ENCODE measurements at regions not wholly inside any gene's neighbourhood (a gene's known extent, or its start where the extent isn't known, plus 50 kb on each side); places are given as distances from the start of the nearest gene placed in this dataset.

- TF ChIP-seq CTCF (IDR thresholded peaks at IDR 0.05; ENCODE audit: insufficient read depth, low read depth, low read length) = no peak
- CTCF ChIA-PET = no interaction called here
- Histone ChIP-seq H3K4me3 (ENCODE audit: low read depth, low read length) (no peak overlapping the region), H3K36me3 (ENCODE audit: control insufficient read depth, insufficient read depth, low read length) (no peaks in the 10 kb centered on the region), H3K27me3 (ENCODE audit: control insufficient read depth, insufficient read depth, low read length) (no peaks in the 10 kb centered on the region; the same call in 1 of the 2 replicates)
- no peak for DNase-seq (ENCODE audit: low read depth)
- POLR2A ChIA-PET = no interaction called here
Observed at GRCh38 chr20:56848561-56848960, 219.5 kb downstream of the TFAP2C start.

GRCh38 chr20:56851552-56851951 lies 222.4 kb downstream of the TFAP2C start:
- TF ChIP-seq CTCF (IDR thresholded peaks at IDR 0.05; ENCODE audit: insufficient read depth, low read depth, low read length) = no peak
- H3K36me3 ChIP-seq (ENCODE audit: control insufficient read depth, insufficient read depth, low read length) = no peaks in the 10 kb centered on the region
- no peak overlapping the region for H3K4me3 ChIP-seq (ENCODE audit: low read depth, low read length)
- DNase-seq (ENCODE audit: low read depth) = no peak
- H3K27me3 ChIP-seq (ENCODE audit: control insufficient read depth, insufficient read depth, low read length) = no peaks in the 10 kb centered on the region; the same call in 1 of the 2 replicates
- ChIA-PET CTCF (interaction anchor here (1.9 kb wide), 1 partner anchor 8 kb away, joined by 8 read pairs; no protein-coding TSS in a partner anchor), POLR2A (no interaction called here)

- TF ChIP-seq CTCF (IDR thresholded peaks at IDR 0.05; ENCODE audit: insufficient read depth, low read depth, low read length) = no peak
- Histone ChIP-seq H3K4me3 (ENCODE audit: low read depth, low read length) (no peak overlapping the region), H3K27me3 (ENCODE audit: control insufficient read depth, insufficient read depth, low read length) (0 out of 2 replicates have a peak, but pooled peaks cover 2% of the 10 kb centered on the region), H3K36me3 (ENCODE audit: control insufficient read depth, insufficient read depth, low read length) (no peaks in the 10 kb centered on the region)
- CTCF ChIA-PET = interaction anchor here (1.9 kb wide), 1 partner anchor 12 kb away, joined by 7 read pairs; no protein-coding TSS in a partner anchor
- DNase-seq (ENCODE audit: low read depth) = no peak
- POLR2A ChIA-PET = no interaction called here
Observed at GRCh38 chr20:56855708-56856107, 226.6 kb downstream of the TFAP2C start.

GRCh38 chr20:56857950-56858349 lies 228.8 kb downstream of the TFAP2C start:
- ChIA-PET POLR2A (no interaction called here), CTCF (interaction anchor here (0.8 to 1.1 kb wide), 3 partner anchors 10 to 12 kb away, joined by 3 to 4 read pairs (median 3); no protein-coding TSS in a partner anchor)
- DNase-seq (ENCODE audit: low read depth) = no peak
- TF ChIP-seq CTCF (IDR thresholded peaks at IDR 0.05; ENCODE audit: insufficient read depth, low read depth, low read length) = no peak
- Histone ChIP-seq H3K4me3 (ENCODE audit: low read depth, low read length) (no peak overlapping the region), H3K27me3 (ENCODE audit: control insufficient read depth, insufficient read depth, low read length) (peaks cover 13% of the 10 kb centered on the region), H3K36me3 (ENCODE audit: control insufficient read depth, insufficient read depth, low read length) (no peaks in the 10 kb centered on the region)

- POLR2A ChIA-PET = interaction anchor here (0.6 kb wide), 1 partner anchor 261 kb away, joined by 8 read pairs; no protein-coding TSS in a partner anchor
- CTCF ChIA-PET = interaction anchor here (1.1 to 2.5 kb wide), 5 partner anchors 9 to 19 kb away, joined by 3 to 9 read pairs (median 5); no protein-coding TSS in a partner anchor
Observed at GRCh38 chr20:56859039-56859800, 230.1 kb downstream of the TFAP2C start.

More at GRCh38 chr20:56859039-56859800, 230.1 kb downstream of the TFAP2C start:
- H3K27me3 ChIP-seq (ENCODE audit: control insufficient read depth, insufficient read depth, low read length) = peaks cover 15% of the 10 kb centered on the region
- no peaks in the 10 kb centered on the region for H3K36me3 ChIP-seq (ENCODE audit: control insufficient read depth, insufficient read depth, low read length)
- no peak overlapping the region for H3K4me3 ChIP-seq (ENCODE audit: low read depth, low read length)
- no peak for TF ChIP-seq CTCF (IDR thresholded peaks at IDR 0.05; ENCODE audit: insufficient read depth, low read depth, low read length)
- DNase-seq (ENCODE audit: low read depth) = no peak
